IPS-18a (cell line): ENCODE measurements at regions not wholly inside any gene's neighbourhood (a gene's known extent, or its start where the extent isn't known, plus 50 kb on each side); places are given as distances from the start of the nearest gene placed in this dataset.

Experiments used
- H3K27ac ChIP-seq: one replicate; pipeline ENCODE4 v1.5.1; 2013; ENCODE audit warnings: low read length
- H3K27me3 ChIP-seq: one replicate; pipeline ENCODE4 v1.6.1; 2013; ENCODE audit warnings: mild to moderate bottlenecking, low read length; ENCODE audit not compliant: control insufficient read depth, insufficient read depth
- H3K36me3 ChIP-seq: one replicate; pipeline ENCODE4 v1.6.1; 2013; ENCODE audit warnings: low read depth, low read length; ENCODE audit not compliant: control insufficient read depth
- H3K4me1 ChIP-seq: one replicate; pipeline ENCODE4 v1.6.1; 2013; ENCODE audit warnings: low read depth, low read length; ENCODE audit not compliant: control insufficient read depth
- H3K4me3 ChIP-seq: one replicate; pipeline ENCODE4 v1.5.1; 2013; ENCODE audit warnings: low read length
- H3K9ac ChIP-seq: one replicate; pipeline ENCODE4 v1.6.1; 2013; ENCODE audit warnings: mild to moderate bottlenecking, low read length, moderate library complexity
- H3K9me3 ChIP-seq: one replicate; pipeline ENCODE4 v1.6.1; 2013; ENCODE audit warnings: low read depth, low read length; ENCODE audit not compliant: control insufficient read depth

DNA sequence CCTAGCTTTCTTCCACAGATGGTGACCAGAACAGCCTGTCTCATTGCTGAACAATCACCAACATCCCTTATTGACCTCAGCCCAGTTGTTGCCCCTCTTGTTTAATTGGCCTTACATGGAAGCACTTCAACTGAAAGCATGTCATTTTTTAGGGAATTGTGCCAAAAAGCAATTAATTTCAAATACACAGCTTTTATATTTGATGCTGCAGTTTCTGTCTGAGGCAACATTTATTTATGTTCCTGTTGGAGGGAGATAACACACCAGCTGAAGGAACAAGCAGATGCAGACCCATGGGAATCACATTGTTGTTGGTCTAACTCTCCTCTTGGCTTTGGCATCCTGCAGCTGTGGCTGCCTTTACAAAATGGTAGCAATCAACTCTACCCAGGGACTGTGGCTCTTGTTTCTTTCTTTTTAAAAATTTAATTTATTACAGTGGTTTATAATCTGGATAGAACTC, 498.1 kb upstream of the RGMA start:
- no peak overlapping the region for H3K4me3 ChIP-seq
- no peaks in the 10 kb centered on the region for H3K27me3 ChIP-seq
- no peaks in the 10 kb centered on the region for H3K4me1 ChIP-seq
- H3K9me3 ChIP-seq = no peaks in the 10 kb centered on the region
- H3K9ac ChIP-seq = no peak overlapping the region
- H3K27ac ChIP-seq = no peak overlapping the region
- no peaks in the 10 kb centered on the region for H3K36me3 ChIP-seq

DNA sequence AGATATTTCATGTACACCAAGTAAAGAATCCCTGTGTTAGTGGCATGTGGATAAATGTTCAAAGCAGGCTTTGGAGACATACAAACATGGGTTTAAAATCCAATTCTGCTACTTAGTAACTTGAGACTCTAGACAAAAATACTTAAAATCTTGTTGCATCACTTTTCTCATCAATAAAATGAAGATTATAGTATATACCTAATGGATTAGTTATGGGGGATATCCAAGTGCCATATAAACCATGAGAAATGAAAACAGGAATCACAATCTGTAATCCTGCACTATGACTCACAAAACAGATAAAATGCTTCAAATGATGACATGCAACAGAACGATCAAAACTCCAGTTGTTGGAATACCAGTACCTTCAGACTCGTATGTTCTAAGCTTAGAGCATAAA, 496.0 kb upstream of the RGMA start:
- Histone ChIP-seq H3K9me3 (no peaks in the 10 kb centered on the region), H3K4me3 (no peak overlapping the region), H3K27me3 (no peaks in the 10 kb centered on the region), H3K36me3 (no peaks in the 10 kb centered on the region), H3K9ac (no peak overlapping the region), H3K27ac (no peak overlapping the region), H3K4me1 (no peaks in the 10 kb centered on the region)

DNA sequence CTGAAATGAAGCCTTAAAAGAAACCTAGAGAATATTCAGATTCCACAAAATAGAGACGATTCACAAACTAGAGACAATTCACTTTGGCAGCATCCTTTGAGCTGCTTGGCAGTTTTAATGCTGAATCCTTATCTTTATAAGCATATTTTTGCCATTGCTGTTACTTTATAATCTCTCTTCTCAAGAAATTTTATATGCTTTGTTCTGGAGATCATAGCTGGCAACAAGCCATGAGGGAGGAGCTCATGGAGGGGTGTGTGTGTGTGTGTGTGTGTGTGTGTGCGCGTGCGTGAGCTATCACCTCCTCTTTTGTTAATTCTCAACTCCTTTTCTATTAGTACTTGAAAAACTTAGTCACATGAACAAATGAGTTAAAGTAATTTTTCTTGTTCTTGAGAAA, 495.0 kb upstream of the RGMA start:
- Histone ChIP-seq H3K4me1 (no peaks in the 10 kb centered on the region), H3K4me3 (no peak overlapping the region), H3K36me3 (no peaks in the 10 kb centered on the region), H3K27ac (no peak overlapping the region), H3K27me3 (no peaks in the 10 kb centered on the region), H3K9me3 (no peaks in the 10 kb centered on the region), H3K9ac (no peak overlapping the region)

DNA sequence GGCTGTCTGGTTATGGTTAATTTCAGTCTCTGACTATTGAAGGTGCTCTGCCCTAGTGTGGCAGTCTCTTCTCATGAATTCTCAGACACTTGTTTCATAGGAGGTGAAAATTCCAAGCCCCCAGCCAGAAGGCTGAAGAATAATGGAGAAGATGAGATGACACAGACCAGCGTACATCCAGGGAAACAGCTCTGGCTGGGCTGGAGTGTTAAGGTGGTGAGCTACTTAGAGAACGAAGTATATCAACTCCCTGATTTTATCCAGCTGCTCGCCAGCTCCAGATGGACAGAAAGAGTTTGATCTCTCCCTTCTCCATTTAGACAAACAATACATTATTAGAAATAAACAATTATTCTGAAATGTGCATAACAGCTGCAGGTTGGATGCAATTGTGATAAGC, 494.5 kb upstream of the RGMA start:
- Histone ChIP-seq H3K4me1 (no peaks in the 10 kb centered on the region), H3K36me3 (no peaks in the 10 kb centered on the region), H3K4me3 (no peak overlapping the region), H3K27ac (no peak overlapping the region), H3K9me3 (no peaks in the 10 kb centered on the region), H3K27me3 (no peaks in the 10 kb centered on the region), H3K9ac (no peak overlapping the region)

DNA sequence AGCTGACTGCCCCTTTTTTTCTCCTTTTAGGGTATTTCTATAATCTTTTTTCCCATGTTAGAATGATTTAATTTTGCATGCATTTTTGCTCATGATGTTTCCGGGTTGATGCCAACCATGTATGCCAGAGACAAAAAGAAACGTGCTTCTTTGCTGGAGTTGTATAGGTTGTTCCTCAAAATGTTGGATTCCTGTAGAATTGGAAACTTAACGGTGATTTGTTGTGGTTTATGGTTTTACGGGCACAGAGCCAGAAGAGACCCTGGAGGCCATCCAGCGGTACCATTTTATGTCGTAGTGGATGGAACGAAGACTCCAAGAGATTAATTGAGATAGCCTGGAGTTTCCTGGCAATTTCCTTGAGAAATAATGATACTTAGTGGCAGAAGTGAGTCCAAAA, 481.5 kb upstream of the RGMA start:
- H3K36me3 ChIP-seq = no peaks in the 10 kb centered on the region
- H3K27me3 ChIP-seq = no peaks in the 10 kb centered on the region
- no peaks in the 10 kb centered on the region for H3K4me1 ChIP-seq
- H3K27ac ChIP-seq = no peak overlapping the region
- H3K4me3 ChIP-seq = no peak overlapping the region
- H3K9me3 ChIP-seq = no peaks in the 10 kb centered on the region
- no peak overlapping the region for H3K9ac ChIP-seq

DNA sequence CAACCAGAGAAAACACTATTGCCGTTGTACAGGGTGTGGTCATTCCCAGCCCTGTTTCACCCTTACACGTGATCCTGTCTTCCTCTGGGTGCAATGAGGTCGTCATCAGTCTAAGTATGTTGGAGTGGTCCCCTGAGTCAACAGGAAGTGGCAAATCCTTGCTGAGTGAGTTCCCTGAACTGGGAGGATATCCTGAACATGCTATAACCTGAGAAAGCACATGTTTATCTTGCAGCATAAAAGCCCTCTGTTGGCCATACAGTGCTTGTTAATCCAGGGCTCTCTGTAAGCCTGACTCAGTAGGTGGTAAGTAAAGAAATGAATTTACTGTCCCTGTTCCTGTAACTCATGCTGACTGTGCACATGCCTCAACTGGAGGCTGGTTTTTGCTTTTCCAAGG, 477.8 kb upstream of the RGMA start:
- H3K4me1 ChIP-seq = no peaks in the 10 kb centered on the region
- no peak overlapping the region for H3K9ac ChIP-seq
- no peaks in the 10 kb centered on the region for H3K9me3 ChIP-seq
- no peaks in the 10 kb centered on the region for H3K27me3 ChIP-seq
- H3K4me3 ChIP-seq = no peak overlapping the region
- H3K27ac ChIP-seq = no peak overlapping the region
- no peaks in the 10 kb centered on the region for H3K36me3 ChIP-seq

DNA sequence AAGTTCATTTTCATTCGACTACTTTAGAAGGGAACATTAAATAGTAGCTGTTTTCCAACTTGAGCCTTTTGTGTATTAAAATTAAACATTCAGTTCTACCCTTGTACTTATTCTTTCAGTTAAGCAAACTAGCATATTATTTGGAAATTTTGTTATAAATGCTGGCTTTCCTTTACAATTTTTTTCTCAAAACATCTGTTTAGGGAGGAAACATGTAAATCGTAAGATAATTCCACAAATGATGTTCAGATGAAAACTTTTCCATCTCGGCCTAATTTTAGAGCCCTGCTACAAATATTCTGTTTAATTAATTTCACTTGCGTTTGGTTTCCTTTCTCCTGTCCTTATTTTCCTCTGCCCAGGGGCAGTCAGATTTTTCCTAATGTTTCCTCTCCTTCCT, 476.2 kb upstream of the RGMA start:
- Histone ChIP-seq H3K9me3 (no peaks in the 10 kb centered on the region), H3K9ac (no peak overlapping the region), H3K4me3 (no peak overlapping the region), H3K27ac (no peak overlapping the region), H3K27me3 (no peaks in the 10 kb centered on the region), H3K36me3 (no peaks in the 10 kb centered on the region), H3K4me1 (no peaks in the 10 kb centered on the region)

DNA sequence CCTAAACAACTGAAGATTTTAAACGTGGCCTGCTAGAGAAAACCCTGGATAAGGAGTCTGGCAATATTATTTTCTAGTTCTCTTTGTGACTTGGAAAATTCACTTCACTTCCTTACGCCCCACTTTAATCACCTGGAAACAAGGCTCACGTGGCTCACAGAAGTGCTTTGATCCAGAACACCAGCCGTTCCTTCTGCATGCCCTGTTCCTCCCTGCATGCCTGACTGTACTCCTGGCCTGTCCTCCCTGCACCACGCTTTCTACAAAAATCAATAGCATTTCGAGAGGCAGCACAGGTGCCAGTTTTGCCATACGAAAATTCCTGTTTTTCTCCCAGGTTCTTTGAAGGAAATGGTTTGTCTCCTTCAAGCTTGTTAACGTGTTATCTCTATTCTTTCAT, 474.2 kb upstream of the RGMA start:
- no peaks in the 10 kb centered on the region for H3K27me3 ChIP-seq
- no peak overlapping the region for H3K9ac ChIP-seq
- no peak overlapping the region for H3K27ac ChIP-seq
- H3K4me1 ChIP-seq = no peaks in the 10 kb centered on the region
- no peaks in the 10 kb centered on the region for H3K36me3 ChIP-seq
- H3K4me3 ChIP-seq = no peak overlapping the region
- H3K9me3 ChIP-seq = no peaks in the 10 kb centered on the region

DNA sequence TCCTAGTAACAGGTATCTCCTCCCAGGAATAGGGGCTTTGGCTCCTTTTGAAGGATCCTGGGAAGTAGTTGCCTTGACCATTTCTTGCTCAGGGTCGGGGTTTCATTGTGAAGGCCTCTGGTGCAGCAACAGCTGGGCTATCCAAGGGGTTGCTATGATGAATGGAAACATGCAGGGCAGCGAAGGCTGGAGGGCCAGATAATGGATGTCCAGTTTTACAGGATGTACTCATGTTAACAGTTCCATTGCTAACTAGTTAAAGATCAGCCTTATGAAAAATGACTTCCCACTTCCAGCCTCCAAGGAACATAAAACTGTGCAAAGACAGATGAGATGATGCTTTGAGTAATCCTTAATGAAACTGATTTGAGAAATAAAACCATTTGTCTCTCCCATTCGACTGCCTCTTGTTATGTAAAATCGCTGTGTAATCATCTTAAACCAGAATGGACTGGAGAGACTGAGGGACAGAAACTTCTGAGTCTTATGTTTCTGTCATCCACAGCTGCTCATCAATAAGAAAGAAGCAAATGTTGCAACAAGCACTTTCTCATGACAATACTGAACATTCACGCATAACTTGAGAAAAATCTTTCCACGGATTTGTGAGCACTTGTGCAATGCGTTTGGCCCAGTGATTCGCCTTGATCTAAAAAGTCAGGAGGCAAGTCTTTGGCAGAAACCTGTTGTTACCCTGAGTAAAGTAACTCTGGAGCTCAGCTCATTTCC, 473.5 kb upstream of the RGMA start:
- H3K36me3 ChIP-seq = no peaks in the 10 kb centered on the region
- no peak overlapping the region for H3K4me3 ChIP-seq
- no peak overlapping the region for H3K9ac ChIP-seq
- H3K9me3 ChIP-seq = no peaks in the 10 kb centered on the region
- no peaks in the 10 kb centered on the region for H3K27me3 ChIP-seq
- no peaks in the 10 kb centered on the region for H3K4me1 ChIP-seq
- no peak overlapping the region for H3K27ac ChIP-seq

DNA sequence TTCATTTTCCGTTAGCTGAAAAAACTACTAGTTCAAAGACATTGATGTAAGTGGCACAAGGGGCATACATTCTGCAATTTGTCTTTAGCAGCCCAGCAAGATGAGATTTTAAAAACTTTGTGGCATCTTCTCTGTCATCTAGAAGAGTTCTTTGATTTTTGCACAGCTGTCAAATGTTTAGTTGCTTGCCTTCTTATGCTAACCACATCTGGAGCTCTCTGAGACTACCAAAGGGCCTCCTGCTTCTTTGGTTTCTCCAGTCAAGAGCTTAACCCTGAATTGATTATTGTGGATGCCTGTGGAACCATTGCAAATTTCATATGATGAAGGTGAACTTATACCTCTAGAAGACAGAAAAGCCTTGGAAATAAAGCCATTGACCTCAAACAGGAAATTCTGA, 468.7 kb upstream of the RGMA start:
- H3K4me3 ChIP-seq = no peak overlapping the region

DNA sequence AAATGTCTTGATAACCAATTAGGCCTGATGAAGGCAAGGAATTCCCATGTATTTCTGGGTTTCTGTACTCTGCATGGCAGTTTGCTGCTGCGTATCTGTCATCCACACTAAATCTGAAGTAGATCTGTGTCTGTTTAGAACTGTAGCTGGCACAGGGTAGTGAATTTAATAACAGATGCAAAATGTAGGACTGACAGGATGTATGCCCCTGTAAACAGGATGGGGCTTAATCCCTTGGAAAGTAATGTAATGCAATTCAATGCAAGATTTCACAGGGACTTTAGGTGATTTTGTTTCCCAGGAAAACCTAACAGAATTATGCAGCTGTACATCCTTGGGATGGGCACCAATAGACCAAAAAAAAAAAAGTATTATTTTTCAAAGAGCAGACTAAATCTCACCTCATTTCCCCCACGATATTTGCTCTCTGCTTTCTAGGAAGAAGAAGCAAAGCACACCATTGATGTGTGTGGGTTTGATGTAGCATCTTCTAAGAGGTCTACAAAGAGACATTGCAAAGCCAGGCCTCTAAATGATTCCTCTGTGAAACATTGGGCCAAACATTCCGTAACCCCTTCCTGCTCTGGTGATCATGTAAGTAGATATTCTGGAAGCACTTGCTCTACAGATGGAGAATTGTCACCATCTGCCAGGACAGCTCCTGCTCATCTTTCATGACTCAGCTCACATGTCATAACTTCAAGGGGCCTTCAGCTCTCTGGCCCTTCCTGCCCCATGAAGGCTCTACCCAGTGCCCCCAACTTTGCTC, 464.3 kb upstream of the RGMA start:
- Histone ChIP-seq H3K9me3 (no peaks in the 10 kb centered on the region), H3K27ac (no peak overlapping the region), H3K36me3 (no peaks in the 10 kb centered on the region), H3K4me1 (no peaks in the 10 kb centered on the region), H3K9ac (no peak overlapping the region), H3K4me3 (no peak overlapping the region), H3K27me3 (no peaks in the 10 kb centered on the region)

More for the DNA sequence above, 468.7 kb upstream of the RGMA start:
- H3K36me3 ChIP-seq = no peaks in the 10 kb centered on the region
- no peak overlapping the region for H3K9ac ChIP-seq
- no peaks in the 10 kb centered on the region for H3K27me3 ChIP-seq
- H3K9me3 ChIP-seq = no peaks in the 10 kb centered on the region
- no peak overlapping the region for H3K27ac ChIP-seq
- H3K4me1 ChIP-seq = no peaks in the 10 kb centered on the region

DNA sequence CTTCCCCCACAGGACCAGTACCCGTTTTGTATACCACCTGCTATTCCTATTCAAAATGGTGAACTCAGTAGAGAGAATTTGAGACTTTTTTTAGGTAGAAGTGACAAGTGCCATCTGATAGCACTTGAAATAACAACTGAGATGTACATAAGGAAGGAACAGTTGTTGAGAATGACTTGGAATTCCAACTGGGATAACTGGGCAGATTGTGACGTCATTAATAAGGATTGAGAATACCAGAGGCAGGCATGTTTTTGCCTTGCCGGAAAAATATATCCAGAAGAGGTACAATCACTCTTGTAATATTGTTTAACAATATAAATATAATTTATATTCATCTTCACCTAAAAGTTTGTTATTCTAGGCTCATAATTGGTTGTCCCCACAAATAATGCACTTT, 454.1 kb upstream of the RGMA start:
- no peaks in the 10 kb centered on the region for H3K27me3 ChIP-seq

More for the DNA sequence above, 454.1 kb upstream of the RGMA start:
- H3K9me3 ChIP-seq = no peaks in the 10 kb centered on the region
- H3K4me1 ChIP-seq = no peaks in the 10 kb centered on the region
- no peak overlapping the region for H3K4me3 ChIP-seq
- H3K27ac ChIP-seq = no peak overlapping the region
- no peak overlapping the region for H3K9ac ChIP-seq
- no peaks in the 10 kb centered on the region for H3K36me3 ChIP-seq
